HFFc6 (cell line): ENCODE measurements at regions not wholly inside any gene's neighbourhood (a gene's known extent, or its start where the extent isn't known, plus 50 kb on each side); places are given as distances from the start of the nearest gene placed in this dataset.

Experiments used
- DNase-seq: peaks from one replicate; pipeline ENCODE4 v3.0.0-alpha.2; 2018
- H3K27ac Mint-ChIP-seq: 2 replicates; pipeline ENCODE4 v1.8.0; 2020; ENCODE audit warnings: mild to moderate bottlenecking, mixed read lengths
- H3K27me3 Mint-ChIP-seq: 2 replicates; pipeline ENCODE4 v1.8.0; 2021; ENCODE audit warnings: mild to moderate bottlenecking, moderate library complexity, mixed read lengths; ENCODE audit not compliant: insufficient read depth
- H3K36me3 Mint-ChIP-seq: 2 replicates; pipeline ENCODE4 v1.8.0; 2021; ENCODE audit warnings: low read depth, mixed read lengths
- H3K4me1 Mint-ChIP-seq: 2 replicates; pipeline ENCODE4 v1.8.0; 2020; ENCODE audit warnings: low read depth, mixed read lengths
- H3K4me3 Mint-ChIP-seq: 2 replicates; pipeline ENCODE4 v1.8.0; 2020; ENCODE audit warnings: mild to moderate bottlenecking, moderate library complexity, mixed read lengths
- H3K9me3 Mint-ChIP-seq: 2 replicates; pipeline ENCODE4 v1.8.0; 2020; ENCODE audit warnings: mild to moderate bottlenecking, mixed read lengths
- TF ChIP-seq, protein P1 (sequence below): fragments of 200-600 bp; sonication (generic); IDR thresholded peaks from 2 replicates; pipeline ENCODE4 v1.5.0; 2021; ENCODE audit warnings: antibody characterized with exemption, mild to moderate bottlenecking

- DNase-seq = no peak
- peaks cover 4% of the 10 kb centered on the region; the same call in 1 of the 2 replicates for H3K9me3 Mint-ChIP-seq
Observed at GRCh38 chr3:69579306-69580041, 159.8 kb upstream of the MITF start.

DNA sequence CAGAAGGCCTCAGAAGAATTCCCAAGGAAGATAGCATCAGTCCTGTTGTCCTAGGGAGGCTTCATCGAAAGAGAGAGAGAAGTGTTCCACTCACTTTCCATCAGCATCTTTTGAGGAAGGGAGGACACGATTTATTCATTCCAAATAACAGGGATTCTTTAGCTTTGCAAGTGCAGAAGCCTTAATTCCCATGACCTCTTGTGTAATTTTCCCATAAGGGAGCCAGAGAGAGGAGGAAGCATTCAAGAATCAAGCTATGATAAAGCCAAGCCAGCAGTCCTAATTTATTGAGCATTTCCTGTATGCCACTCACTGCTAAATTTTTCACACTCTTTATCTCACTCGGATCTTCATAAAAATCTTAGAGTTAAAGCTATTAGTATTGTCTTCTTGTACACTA is 169.7 kb upstream of the MITF start:
- H3K27me3 Mint-ChIP-seq = peaks cover 4% of the 10 kb centered on the region
- peaks cover 6% of the 10 kb centered on the region for H3K9me3 Mint-ChIP-seq
- TF ChIP-seq, protein P1, sequence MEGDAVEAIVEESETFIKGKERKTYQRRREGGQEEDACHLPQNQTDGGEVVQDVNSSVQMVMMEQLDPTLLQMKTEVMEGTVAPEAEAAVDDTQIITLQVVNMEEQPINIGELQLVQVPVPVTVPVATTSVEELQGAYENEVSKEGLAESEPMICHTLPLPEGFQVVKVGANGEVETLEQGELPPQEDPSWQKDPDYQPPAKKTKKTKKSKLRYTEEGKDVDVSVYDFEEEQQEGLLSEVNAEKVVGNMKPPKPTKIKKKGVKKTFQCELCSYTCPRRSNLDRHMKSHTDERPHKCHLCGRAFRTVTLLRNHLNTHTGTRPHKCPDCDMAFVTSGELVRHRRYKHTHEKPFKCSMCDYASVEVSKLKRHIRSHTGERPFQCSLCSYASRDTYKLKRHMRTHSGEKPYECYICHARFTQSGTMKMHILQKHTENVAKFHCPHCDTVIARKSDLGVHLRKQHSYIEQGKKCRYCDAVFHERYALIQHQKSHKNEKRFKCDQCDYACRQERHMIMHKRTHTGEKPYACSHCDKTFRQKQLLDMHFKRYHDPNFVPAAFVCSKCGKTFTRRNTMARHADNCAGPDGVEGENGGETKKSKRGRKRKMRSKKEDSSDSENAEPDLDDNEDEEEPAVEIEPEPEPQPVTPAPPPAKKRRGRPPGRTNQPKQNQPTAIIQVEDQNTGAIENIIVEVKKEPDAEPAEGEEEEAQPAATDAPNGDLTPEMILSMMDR = no peak
- H3K4me1 Mint-ChIP-seq = no peaks in the 10 kb centered on the region
- H3K27ac Mint-ChIP-seq = no peak overlapping the region
- no peak overlapping the region for H3K4me3 Mint-ChIP-seq
- DNase-seq = no peak
- 0 out of 2 replicates have a peak, but pooled peaks cover 4% of the 10 kb centered on the region for H3K36me3 Mint-ChIP-seq

More at GRCh38 chr3:69579306-69580041, 159.8 kb upstream of the MITF start:
- TF ChIP-seq, protein P1 = no peak
- H3K4me1 Mint-ChIP-seq = no peaks in the 10 kb centered on the region
- H3K36me3 Mint-ChIP-seq = no peaks in the 10 kb centered on the region
- H3K27me3 Mint-ChIP-seq = peaks cover 8% of the 10 kb centered on the region; the same call in 1 of the 2 replicates
- no peak overlapping the region for H3K27ac Mint-ChIP-seq
- no peak overlapping the region for H3K4me3 Mint-ChIP-seq

DNA sequence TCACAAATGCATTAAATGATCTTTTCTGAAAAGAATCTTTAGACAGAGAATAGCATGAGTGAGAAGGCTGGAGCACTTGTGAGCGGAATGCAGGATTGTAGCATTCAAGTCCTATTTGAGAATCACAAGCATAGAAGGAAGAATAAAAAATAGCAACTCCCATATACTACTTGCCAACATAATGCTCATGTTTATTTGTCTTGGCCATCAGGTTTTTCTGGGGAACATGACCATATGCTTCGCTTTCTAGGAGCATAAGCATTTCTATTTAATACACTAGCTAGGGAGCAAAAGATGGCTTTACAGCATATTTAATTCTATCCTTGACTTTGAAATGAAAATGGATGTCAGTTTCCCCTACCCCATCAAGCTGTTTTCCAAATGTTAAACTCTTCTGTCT is 170.3 kb upstream of the MITF start:
- Mint-ChIP-seq H3K36me3 (0 out of 2 replicates have a peak, but pooled peaks cover 4% of the 10 kb centered on the region), H3K4me3 (no peak overlapping the region), H3K27me3 (peaks cover 4% of the 10 kb centered on the region), H3K9me3 (peaks cover 6% of the 10 kb centered on the region), H3K27ac (no peak overlapping the region), H3K4me1 (no peaks in the 10 kb centered on the region)
- DNase-seq = peak; percentile 8
- TF ChIP-seq, protein P1 = no peak

- peak; percentile 62 for DNase-seq
- Mint-ChIP-seq H3K4me1 (no peaks in the 10 kb centered on the region), H3K36me3 (0 out of 2 replicates have a peak, but pooled peaks cover 4% of the 10 kb centered on the region), H3K4me3 (no peak overlapping the region), H3K27me3 (peaks cover 4% of the 10 kb centered on the region), H3K27ac (no peak overlapping the region), H3K9me3 (peaks cover 6% of the 10 kb centered on the region)
- TF ChIP-seq, protein P1 = no peak
Observed at GRCh38 chr3:69568458-69568857, 170.8 kb upstream of the MITF start.

DNA sequence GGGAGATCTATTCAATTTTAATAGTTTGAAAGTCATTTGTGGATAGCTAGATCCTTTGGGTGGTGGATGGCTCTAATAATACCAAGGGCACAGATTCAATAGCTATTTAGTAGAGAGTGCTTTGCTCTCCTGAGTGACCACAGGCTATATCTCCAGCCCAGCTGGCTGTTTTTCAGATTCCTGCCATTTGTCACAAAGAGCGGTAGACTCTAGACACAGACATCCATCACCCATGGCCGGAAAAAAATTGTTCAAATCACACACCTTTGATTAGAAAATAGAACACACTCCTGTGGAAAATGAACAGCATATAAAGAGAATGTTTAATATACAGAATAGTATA is 171.6 kb upstream of the MITF start:
- H3K4me1 Mint-ChIP-seq = no peaks in the 10 kb centered on the region
- H3K9me3 Mint-ChIP-seq = peaks cover 6% of the 10 kb centered on the region
- TF ChIP-seq, protein P1 = no peak
- no peak overlapping the region for H3K27ac Mint-ChIP-seq
- no peak for DNase-seq
- H3K4me3 Mint-ChIP-seq = no peak overlapping the region
- H3K36me3 Mint-ChIP-seq = 0 out of 2 replicates have a peak, but pooled peaks cover 4% of the 10 kb centered on the region
- H3K27me3 Mint-ChIP-seq = peaks cover 4% of the 10 kb centered on the region
